ENCODE measurements at regions not wholly inside any gene's neighbourhood (a gene's known extent, or its start where the extent isn't known, plus 50 kb on each side); places are given as distances from the start of the nearest gene placed in this dataset.

DNA sequence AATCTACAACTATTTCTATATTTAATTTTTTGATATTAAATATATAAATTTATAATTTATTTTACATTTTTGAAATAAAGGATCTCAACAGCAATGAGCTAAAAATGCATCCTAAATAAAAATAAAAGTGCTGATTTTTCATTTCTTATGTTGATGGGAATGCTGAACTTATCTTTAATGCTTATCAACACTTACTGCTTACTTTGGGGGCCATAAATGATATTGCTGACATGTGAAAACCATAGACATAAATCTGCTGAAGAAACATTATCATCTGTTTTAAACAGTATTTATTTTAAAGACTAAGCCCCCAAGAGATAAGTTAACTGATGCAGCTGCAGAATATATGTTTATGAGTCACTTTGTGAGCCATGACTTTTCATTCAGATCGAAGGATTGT is 594.1 kb upstream of the PKN2 start:
- no peak overlapping the region for H3K4me3 Mint-ChIP-seq (ENCODE audit: unreplicated experiment)
- TF ChIP-seq, protein P1, sequence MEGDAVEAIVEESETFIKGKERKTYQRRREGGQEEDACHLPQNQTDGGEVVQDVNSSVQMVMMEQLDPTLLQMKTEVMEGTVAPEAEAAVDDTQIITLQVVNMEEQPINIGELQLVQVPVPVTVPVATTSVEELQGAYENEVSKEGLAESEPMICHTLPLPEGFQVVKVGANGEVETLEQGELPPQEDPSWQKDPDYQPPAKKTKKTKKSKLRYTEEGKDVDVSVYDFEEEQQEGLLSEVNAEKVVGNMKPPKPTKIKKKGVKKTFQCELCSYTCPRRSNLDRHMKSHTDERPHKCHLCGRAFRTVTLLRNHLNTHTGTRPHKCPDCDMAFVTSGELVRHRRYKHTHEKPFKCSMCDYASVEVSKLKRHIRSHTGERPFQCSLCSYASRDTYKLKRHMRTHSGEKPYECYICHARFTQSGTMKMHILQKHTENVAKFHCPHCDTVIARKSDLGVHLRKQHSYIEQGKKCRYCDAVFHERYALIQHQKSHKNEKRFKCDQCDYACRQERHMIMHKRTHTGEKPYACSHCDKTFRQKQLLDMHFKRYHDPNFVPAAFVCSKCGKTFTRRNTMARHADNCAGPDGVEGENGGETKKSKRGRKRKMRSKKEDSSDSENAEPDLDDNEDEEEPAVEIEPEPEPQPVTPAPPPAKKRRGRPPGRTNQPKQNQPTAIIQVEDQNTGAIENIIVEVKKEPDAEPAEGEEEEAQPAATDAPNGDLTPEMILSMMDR (IDR thresholded peaks at IDR 0.05; ENCODE audit: insufficient read depth in 1 of 2, low read depth in 1 of 2, low read length in 1 of 2, severe bottlenecking in 1 of 2, unreplicated experiment in 1 of 2) = no peak
- BruUV-seq (replicated peaks) = no TSS peak
- Histone ChIP-seq H3K4me3 (ENCODE audit: low read depth, low read length) (no peak overlapping the region), H3K4me1 (no peaks in the 10 kb centered on the region), H3K27me3 (replicated peaks; ENCODE audit: control insufficient read depth, insufficient read depth, low read length) (no peaks in the 10 kb centered on the region), H3K9me3 (no peaks in the 10 kb centered on the region), H3K36me3 (ENCODE audit: control insufficient read depth, insufficient read depth, low read length) (no peaks in the 10 kb centered on the region)
- peaks cover 29% of the 10 kb centered on the region for H3K9me3 Mint-ChIP-seq (ENCODE audit: unreplicated experiment)
- no peaks in the 10 kb centered on the region for H3K27me3 Mint-ChIP-seq (ENCODE audit: insufficient read depth, unreplicated experiment)
- DNase-seq = no peak
- no peaks in the 10 kb centered on the region for H3K36me3 Mint-ChIP-seq (ENCODE audit: insufficient read depth, unreplicated experiment)
- no peak overlapping the region for H3K27ac Mint-ChIP-seq (ENCODE audit: unreplicated experiment)
- ChIA-PET POLR2A (no interaction called here), CTCF (no interaction called here)
- intact Hi-C loops (cut with micrococcal nuclease; ENCODE audit: unreplicated experiment) = no loop called here
- H3K4me1 Mint-ChIP-seq (ENCODE audit: low read depth, unreplicated experiment) = peaks cover 6% of the 10 kb centered on the region

DNA sequence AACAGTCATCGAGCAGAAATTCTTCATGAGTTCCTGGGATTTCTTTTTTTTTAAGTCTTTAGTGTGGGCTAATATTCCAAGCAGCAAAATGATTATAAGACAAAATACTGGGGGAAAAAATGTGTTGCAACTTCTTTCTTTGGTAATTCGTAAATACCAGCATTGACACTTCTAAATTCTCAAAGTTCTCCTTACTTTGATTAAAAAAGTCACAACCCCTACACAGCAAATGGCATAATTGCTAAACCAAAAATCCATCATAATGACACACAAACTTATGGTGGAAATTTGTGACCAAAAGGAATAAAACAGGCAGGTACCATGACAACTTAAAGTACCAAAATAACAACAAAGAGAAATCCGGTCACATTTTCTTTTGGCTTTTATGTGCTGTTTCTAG is 585.2 kb upstream of the PKN2 start:
- intact Hi-C loops (cut with micrococcal nuclease; ENCODE audit: unreplicated experiment) = no loop called here
- BruUV-seq (replicated peaks) = no TSS peak
- Mint-ChIP-seq H3K4me1 (ENCODE audit: low read depth, unreplicated experiment) (no peaks in the 10 kb centered on the region), H3K9me3 (ENCODE audit: unreplicated experiment) (no peaks in the 10 kb centered on the region), H3K36me3 (ENCODE audit: insufficient read depth, unreplicated experiment) (no peaks in the 10 kb centered on the region), H3K27me3 (ENCODE audit: insufficient read depth, unreplicated experiment) (no peaks in the 10 kb centered on the region), H3K27ac (ENCODE audit: unreplicated experiment) (no peak overlapping the region), H3K4me3 (ENCODE audit: unreplicated experiment) (no peak overlapping the region)
- Histone ChIP-seq H3K4me1 (no peaks in the 10 kb centered on the region), H3K36me3 (ENCODE audit: control insufficient read depth, insufficient read depth, low read length) (no peaks in the 10 kb centered on the region), H3K4me3 (ENCODE audit: low read depth, low read length) (no peak overlapping the region), H3K9me3 (no peaks in the 10 kb centered on the region), H3K27me3 (replicated peaks; ENCODE audit: control insufficient read depth, insufficient read depth, low read length) (no peaks in the 10 kb centered on the region)
- ChIA-PET CTCF (no interaction called here), POLR2A (no interaction called here)
- DNase-seq = no peak
- TF ChIP-seq, protein P1 (IDR thresholded peaks at IDR 0.05; ENCODE audit: insufficient read depth in 1 of 2, low read depth in 1 of 2, low read length in 1 of 2, severe bottlenecking in 1 of 2, unreplicated experiment in 1 of 2) = no peak

DNA sequence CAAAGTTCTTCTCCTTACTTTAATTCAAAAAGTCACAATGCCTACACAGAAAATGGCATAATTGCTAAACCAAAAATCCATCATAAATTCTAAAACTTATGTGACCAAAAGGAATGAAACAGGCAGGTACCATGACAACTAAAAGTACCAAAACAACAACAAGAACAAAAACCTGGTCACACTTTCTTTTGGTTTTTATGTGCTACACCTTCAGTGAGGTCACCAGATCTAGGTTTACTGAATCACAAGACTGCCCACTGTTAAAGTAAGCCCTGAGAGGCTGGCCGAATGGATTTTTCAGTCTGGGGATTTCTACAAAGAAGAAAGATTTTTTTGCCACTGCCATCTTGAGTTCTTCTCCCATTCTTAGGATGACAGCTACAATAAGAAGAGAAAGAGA is 583.0 kb upstream of the PKN2 start:
- no peak for DNase-seq
- Histone ChIP-seq H3K27me3 (replicated peaks; ENCODE audit: control insufficient read depth, insufficient read depth, low read length) (no peaks in the 10 kb centered on the region), H3K4me3 (ENCODE audit: low read depth, low read length) (no peak overlapping the region), H3K4me1 (no peaks in the 10 kb centered on the region), H3K9me3 (no peaks in the 10 kb centered on the region), H3K36me3 (ENCODE audit: control insufficient read depth, insufficient read depth, low read length) (no peaks in the 10 kb centered on the region)
- H3K36me3 Mint-ChIP-seq (ENCODE audit: insufficient read depth, unreplicated experiment) = no peaks in the 10 kb centered on the region
- H3K27me3 Mint-ChIP-seq (ENCODE audit: insufficient read depth, unreplicated experiment) = peaks cover 2% of the 10 kb centered on the region
- intact Hi-C loops (cut with micrococcal nuclease; ENCODE audit: unreplicated experiment) = no loop called here
- no peak overlapping the region for H3K27ac Mint-ChIP-seq (ENCODE audit: unreplicated experiment)
- ChIA-PET CTCF (no interaction called here), POLR2A (no interaction called here)
- H3K4me3 Mint-ChIP-seq (ENCODE audit: unreplicated experiment) = no peak overlapping the region
- TF ChIP-seq, protein P1 (IDR thresholded peaks at IDR 0.05; ENCODE audit: insufficient read depth in 1 of 2, low read depth in 1 of 2, low read length in 1 of 2, severe bottlenecking in 1 of 2, unreplicated experiment in 1 of 2) = no peak
- no TSS peak for BruUV-seq (replicated peaks)
- no peaks in the 10 kb centered on the region for H3K4me1 Mint-ChIP-seq (ENCODE audit: low read depth, unreplicated experiment)
- H3K9me3 Mint-ChIP-seq (ENCODE audit: unreplicated experiment) = no peaks in the 10 kb centered on the region

All from Caco-2 (cell line).